HG03045 (cell line): ENCODE measurements at regions not wholly inside any gene's neighbourhood (a gene's known extent, or its start where the extent isn't known, plus 50 kb on each side); places are given as distances from the start of the nearest gene placed in this dataset.
"Not testable (repeated sequence)": the region's sequence is repeated elsewhere in the genome, so short reads cannot be mapped to it uniquely, and the experiment has no call there.

Experiments used
- ATAC-seq: cut with Tn5 transposase; IDR thresholded peaks from one replicate; pipeline ENCODE4 v1.9.1; 2021; ENCODE audit warnings: mild to moderate bottlenecking, moderate library complexity; ENCODE audit not compliant: unreplicated experiment

DNA sequence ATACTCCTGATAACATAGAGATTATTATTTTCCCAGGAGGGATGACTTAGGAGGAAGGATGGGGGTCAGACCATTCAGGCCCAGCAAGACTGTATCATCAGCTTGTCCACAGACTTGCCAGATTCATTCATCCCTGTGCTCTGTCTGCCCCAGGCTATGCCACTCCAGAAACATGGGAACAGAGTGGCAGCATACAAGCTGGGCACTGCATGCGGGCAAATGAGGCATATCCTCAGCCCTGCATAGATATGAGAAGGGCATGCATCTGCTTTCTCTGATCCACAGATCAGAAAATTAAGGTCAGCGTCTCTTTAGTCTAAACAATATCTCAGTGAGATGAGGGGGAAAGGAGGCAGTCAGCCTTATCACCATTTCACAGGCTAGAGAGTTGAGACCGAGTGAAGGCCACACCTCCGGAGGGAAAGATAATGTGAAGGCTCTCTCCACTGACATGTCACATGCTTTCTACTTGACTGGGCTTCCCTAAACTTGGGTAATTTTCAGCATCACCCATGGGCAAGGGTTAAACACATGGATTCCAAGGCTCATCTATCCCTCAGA lies 140.5 kb downstream of the TFAP2B start:
- ATAC-seq: no peak

DNA sequence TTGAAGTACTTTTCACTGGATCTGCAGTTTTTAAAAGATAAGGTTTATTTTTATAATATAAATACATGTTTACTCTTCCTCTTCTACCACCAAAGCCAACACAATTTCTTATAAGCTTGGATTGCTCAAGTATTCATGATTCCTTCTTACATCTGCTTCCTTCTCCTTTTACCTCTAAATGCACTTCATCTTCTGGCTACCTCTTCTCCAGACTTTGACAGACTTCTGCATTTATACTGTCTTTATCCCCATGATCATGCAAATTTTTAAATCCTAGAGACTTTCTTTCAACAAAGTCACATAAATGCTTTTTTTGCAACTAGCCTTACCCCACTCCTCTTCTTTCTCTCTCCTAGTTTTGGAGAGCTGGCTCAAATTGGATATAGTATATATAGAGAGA lies 142.9 kb downstream of the TFAP2B start:
- no peak for ATAC-seq

DNA sequence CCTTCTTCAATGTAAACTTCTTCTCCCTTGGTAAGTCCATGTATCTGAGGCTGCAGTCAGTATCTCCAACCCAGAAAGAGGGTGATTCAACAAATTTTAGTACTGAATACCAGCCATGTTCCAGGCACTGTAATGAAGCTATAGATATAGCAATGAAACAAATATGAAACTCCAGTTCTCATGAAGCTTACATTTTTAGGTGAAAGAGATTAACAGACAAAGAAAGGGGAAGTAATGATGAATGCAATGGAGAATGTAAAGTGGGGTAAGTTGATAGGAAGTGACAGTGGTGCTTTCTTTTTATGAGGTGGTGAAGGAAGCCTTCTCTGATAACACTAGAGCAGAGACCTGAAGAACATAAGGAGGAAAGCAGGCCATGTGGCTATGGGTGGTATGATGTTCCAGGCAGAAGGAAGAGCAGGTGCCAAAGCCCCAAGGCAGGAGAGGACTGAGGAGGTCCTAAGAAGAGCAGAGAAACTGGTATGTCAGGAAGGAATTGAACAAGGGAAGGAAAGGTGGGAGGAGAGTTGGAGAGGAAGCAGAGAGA lies 143.6 kb downstream of the TFAP2B start:
- no peak for ATAC-seq

DNA sequence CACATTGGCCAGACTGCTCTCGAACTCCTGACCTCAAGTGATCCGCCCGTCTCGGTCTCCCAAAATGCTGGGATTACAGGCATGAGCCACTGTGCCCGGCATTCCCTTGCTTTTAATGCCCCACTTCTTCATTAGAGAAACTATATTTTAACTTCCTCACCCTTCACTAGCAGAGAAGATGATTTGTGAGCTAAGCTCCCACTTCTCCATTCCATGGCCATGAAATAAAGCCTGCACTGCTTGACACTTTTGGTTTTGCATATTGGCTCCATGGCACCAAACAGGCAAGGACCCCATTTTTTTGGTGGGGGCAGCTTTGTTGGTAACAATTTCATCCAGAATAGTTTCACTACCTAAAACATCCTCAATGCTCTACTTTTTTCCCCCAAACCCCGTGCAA lies 145.3 kb downstream of the TFAP2B start:
- ATAC-seq: no peak

DNA sequence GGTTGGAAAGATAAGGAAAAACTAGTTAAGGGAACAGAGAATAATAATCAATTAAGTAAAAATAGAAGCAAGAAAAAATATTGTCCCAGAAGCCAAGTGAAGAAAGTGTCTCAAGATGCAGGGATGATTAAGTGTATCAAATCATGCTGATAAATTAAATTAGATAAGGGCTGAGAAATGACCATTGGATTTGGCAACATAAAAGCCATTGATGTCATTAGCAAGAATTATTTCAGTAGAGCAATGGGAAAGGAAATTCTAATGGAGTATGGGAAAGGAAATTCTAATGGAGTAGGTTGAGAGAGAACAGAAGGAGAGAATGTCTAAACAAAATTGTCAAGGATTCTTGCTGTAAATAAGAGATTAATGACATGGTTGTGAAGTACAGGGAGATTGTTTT lies 146.8 kb downstream of the TFAP2B start:
- no peak for ATAC-seq

DNA sequence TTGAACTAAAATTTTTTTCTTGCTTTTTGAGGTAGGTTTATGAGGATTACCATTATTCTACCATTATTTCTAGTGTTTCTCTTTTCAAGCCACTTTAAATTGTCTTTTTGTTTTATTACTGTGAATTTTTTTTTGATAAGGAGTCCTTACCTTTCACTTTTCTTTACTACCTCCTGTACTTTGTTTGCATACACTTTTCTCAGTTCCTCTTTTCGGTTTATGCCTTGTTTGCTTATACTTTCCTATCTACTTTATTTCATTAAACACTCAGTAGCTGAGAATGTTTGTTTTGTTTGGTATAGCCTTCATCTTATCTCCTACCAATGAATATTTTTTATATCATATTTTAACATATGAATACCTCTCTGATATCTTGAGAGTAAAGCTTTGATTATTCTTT lies 147.9 kb downstream of the TFAP2B start:
- ATAC-seq: peak; percentile 74

DNA sequence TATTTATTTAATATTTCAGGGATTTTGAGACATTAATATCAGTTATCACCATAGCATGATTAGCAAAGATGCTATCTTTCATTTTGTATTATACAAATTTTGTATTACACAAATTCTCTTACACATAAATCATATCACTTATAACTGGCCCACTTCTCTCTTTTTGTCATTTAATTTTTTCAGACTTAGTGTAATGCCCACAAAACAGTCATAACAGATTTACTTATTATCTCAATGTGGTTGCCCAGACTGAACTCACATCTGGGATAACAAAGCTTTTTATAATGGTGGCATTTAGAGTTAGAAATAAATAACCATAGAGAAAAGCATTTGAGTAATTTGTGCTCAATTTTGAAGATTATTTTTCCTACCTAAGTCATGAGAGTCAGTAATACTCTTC lies 148.3 kb downstream of the TFAP2B start:
- no peak for ATAC-seq

DNA sequence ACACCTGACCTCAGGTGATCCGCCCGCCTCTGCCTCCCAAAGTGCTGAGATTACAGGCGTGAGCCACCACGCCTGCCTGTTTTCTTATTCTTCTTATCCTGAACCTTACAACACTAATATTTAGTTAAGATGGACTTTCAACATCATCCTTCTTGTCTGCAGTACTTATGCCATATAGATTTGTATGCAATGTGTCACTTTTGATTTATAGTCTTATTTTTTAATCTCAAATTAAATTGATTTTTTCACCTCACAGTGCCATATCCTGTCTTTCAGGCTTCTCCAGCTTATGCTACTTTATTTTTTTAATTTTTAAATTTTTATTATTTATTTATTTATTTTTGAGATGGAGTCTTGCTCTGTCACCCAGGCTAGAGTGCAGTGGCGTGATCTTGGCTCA lies 149.6 kb downstream of the TFAP2B start:
- not testable (repeated sequence) for ATAC-seq

DNA sequence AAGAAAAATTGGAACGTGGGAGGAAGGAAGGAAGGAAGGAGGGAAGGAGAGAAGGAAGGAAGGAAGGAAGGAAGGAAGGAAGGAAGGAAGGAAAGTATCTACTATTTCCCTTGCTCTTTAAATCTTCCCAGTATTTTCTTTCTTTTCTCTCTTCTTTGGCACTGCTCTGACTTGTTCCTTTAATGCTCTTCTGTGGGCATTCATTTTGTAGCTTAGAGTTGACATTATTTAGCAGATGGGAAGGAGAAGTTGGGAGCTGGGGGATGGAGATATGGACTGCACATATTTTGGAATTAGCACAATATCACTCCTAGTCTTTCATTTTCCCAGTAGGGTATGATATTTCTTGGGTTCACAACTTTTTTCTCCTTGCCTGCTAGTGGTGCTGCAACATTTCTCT lies 152.2 kb downstream of the TFAP2B start:
- no peak for ATAC-seq

DNA sequence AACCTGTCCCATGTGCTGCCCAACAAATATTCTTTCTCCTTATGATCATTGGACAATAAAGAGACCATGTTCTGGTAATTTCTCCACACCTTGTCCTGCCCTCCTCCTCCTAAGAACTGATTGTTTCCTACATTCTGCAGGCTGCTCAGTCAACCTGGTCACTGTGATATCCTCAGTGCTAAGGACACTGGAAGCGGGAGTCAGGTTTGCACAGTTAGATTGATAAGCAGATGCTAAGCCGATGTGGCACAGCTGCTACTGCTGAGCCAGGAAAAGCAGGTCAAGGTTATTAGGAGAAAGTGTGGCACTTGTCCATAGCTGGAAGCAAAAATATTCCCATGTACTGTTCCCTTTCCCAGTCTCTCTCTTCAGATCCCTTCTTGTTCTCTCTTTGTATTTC lies 154.8 kb downstream of the TFAP2B start:
- no peak for ATAC-seq

DNA sequence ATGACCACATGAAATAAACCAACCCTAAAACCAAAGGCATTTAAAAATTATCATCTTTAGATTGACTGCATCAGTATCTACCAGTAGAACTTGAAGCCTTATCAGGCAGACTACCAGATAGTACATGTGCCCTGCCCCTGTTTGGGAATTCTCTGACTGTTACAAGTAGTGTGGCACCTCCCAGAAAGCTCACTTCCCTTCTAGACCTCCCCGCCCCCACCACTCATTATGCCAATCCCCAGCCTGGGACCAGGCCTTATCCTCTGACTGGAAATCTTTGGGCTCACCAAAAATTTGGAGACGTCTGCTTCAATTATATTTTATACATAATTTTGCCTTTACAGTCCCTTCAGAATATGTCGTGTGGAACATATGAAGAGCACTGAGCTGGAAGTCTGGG lies 155.6 kb downstream of the TFAP2B start:
- no peak for ATAC-seq

DNA sequence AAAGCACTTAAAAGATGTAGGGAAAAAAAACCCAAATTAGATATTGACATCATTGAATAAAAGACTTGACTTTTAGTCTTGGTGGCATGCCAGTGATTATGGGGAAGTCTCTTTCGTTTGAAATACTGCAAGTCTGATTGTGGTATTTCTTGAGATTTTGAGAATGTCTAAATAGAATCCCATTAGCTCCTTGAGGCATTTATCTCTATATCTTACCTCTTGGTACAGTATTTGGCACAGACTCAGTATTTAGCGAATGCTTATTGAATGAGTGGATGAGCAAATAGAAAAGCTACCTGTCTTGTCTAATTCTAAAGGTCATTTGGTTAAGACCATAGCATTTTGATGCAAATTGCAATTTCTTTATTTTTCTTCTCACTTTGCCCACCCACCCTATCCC lies 156.5 kb downstream of the TFAP2B start:
- ATAC-seq: no peak

DNA sequence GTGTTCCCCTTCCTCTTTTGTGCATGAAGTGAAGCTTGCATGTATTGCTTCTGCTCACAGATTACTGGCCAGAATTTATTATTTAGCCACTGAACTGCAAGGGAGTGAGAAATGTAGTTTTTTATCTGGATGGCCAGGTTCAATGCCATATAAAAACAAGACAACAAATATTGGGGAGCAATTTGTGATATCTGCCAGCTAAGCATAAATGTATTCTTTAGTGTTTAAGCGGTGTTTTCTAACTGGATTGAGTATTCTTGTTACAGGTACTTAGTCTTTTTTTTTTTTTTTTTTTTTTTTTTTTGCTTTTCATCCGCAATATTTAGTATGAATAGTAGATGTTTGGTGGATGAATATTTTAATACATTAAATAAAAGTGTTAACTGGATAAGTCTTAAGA lies 158.2 kb downstream of the TFAP2B start:
- ATAC-seq: no peak

DNA sequence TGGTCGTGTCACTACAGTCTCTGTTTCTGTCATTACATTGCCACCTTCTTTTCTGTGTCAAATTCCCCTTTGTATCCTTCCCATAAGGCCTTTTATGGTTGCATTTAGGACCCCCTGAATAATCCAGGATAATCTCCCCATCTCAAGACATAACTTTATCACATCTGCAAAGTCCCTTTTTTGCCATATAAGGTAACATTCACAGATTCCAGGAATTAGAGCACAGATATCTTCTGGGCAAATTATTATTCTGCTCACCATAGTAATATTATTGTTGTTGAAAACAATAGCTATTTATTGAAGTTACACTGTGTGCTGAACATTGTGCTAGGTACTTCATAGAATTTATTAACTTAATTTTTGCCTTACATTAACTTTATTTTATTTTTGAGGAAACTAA lies 159.1 kb downstream of the TFAP2B start:
- ATAC-seq: no peak

DNA sequence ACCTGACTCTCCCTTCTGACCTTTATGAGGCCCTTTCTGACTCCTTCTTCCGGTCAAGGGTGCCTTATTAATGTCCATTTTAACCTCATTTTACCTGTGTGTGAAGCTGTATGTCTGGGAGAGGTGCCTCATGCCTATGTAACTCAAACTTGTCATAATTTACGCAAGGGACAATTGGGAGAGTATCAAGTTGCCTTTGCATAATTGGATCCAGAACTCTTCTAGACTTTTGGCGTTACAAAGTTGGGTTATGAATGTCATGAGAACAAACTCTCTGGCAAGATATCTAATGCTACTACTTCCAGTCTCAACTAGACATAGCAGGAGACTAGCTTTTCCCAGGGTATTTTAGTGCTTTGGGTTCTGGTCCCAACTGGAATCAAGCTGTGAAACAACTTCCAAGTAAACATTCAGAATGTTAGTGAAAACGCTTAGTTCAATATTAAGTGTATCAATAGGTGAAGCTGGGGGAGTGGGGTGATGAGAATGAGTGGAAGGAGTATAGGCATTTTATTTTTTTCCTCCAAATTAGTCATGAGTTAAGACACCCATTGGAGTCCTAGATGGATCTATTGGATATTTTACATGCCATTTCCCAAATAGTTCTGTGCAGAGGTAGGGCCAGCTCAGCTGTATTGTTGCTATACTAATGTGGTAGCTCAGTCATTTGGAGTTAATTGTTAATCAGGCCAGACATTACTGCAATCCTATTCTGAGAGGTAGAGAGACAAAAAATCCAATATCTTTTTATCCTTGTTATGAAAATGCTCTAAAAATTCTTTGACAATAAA lies 159.9 kb downstream of the TFAP2B start:
- ATAC-seq: no peak

DNA sequence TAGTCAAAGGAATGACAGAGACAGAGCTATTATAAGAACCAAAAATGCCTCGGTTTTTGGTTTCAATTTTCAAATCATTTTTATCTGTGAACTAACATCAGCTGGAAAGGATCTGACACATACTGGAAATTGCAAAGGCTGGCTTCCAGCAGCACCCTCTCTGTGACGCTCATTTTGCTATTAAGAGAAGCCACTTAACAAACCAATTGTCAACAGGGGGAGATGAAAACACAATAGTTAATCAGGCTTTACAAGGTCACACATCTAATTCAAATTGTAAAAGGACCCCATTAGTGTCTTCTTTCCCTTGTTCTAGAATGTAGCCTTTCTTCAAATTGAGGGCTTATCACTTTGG lies 160.5 kb downstream of the TFAP2B start:
- ATAC-seq: no peak

DNA sequence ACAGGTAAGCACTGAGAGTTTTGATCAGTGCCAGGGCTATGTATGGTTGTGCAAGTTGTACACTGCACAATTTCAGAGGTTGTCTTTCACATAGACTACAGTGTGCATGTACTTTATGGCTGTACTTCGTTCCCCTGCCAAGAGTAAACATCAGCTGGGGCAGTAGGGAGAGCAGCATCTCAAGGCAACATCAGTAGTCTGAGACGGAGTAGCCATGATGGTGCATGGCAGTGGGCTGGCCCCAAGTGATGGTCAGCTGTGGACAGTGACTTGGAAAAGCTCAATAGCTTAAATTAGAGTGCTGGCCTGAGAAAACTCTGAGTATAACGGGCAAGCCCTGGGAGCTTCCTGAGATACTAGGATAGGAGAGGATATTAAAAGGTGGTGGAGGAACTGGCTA lies 165.5 kb downstream of the TFAP2B start:
- ATAC-seq: no peak

DNA sequence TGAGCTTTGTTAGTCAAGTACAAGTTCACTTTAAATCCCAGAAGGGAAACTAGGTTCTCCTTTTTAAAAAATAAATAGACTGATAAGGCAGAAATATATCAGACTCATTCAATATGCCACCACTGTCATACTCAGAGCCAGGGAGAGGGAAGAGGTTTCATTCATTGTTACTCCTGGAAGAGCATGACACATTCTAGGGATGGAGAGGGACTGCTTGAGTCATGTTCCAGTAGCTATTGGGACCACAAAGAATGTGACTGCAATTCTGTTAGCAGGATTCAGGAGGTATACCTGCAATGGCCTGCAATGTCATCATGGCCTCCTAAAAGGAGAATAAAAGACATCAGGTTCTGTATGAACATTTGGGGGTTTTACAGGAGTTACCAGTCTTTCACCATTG lies 167.6 kb downstream of the TFAP2B start:
- ATAC-seq: no peak

DNA sequence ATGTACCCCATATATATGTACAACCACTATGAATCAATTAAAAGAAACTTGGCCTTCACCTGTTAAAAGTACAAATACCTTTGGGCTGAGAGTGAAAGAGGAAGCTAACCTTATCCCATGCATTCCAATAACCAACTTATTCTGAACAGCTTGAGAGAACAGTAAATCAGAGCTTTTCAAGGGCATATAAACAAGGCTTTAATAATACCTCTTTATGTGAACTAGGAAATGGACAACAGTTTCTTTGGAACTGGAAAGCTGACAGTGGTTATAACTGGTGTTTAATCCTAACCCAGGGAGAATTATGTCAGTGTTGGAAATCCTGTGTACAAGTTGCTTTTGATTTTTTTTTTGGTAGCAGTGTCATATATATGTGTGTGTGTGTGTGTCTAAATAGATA lies 170.5 kb downstream of the TFAP2B start:
- ATAC-seq: no peak

DNA sequence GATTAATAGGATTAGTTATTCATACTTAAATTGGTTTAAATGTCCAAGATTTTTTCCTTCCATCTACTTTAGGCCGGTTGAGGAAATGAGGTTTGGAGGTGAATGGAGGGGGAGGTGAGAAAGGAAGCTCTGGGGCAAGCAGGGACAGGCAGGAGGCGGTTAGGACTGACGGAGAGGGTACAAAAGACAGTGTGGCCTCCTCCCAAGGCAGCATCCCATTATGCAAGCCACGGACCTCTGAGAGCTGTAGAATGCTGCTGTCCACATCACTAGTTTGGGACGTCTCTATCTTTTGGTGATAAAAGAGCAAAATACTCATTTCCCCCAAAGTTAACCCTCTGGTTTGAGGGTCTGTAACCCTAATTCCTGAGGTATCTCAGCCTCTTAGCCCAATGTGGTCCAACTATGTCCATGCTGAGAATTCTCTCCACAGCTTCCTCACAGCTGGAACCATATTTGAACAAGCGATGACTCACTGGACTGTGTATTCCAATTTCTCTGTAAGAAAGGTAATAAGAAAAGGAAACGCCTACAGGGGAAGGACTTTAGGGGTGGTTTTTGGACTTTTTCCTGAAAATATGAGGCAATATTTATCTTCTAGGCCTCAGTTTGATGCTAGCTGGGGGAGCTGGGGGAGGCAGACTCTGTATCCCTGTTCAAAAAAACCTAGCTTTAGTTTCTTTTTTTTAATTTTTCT lies 172.2 kb downstream of the TFAP2B start:
- no peak for ATAC-seq

DNA sequence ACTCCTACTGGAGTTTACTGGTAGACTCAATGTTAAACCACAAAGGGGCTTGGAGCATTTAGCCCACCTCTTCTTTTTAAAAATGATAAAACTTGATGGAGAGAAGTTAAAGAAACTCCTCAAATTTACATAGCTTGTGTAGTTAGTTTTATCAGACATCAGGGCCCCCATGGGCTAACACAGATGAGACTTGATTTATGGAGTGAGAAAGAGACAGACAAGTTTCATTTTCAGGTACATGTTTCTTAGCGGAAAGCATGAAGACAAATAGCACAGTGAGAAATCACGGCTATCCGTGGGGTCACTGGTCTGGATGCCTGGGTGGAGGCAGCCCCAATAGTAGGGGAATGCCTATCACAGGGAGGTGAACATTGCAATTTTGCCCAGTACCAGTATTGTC lies 173.6 kb downstream of the TFAP2B start:
- ATAC-seq: no peak
